NOMO-1 treated with DMSO at 0.1 percent for 48 hours (cell line): ENCODE measurements at regions not wholly inside any gene's neighbourhood (a gene's known extent, or its start where the extent isn't known, plus 50 kb on each side); places are given as distances from the start of the nearest gene placed in this dataset.

Experiments used
- DNase-seq: peaks from one replicate; lab custom pipeline; 2025; ENCODE audit not compliant: unreplicated experiment; lab: John Stamatoyannopoulos, UW

DNA sequence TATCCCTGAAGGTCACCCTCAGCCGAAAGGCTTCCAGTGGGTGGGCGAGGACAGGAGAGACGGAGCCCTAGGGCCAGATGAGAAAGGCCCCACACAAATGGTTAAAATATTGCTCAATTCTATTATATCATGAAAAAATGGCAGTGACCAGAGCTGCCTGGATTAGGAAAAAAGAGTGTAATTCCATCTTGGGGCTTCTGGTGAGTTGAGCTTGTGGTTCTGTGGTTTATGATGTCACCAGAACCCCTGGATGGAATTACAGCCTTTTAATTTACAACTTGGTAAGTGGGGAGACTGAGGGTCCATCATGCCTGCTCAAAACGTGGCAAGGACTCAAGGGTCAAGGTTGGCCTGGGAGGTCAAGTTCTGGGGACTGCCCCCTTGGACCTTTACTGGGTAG lies 55.5 kb upstream of the STC2 start:
- DNase-seq: no peak

DNA sequence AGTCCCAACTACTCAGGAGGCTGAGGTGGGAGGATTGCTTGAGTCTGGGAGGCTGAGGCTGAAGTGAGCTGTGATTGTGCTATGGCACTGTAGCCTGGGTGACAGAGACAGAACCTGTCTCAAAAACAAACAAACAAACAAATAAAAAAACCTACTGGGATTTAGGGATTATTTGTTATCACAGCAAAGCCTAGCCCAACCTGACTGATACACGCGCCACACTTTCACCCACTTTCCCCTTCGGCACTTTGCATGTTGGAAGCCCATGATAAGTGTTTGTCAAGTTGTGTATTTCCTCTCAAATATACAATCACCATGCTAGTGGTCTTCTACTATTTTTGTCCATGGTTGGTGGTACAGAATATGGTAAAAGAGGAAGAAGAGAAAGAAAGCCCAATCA lies 50.5 kb upstream of the STC2 start:
- no peak for DNase-seq
